Tibial nerve (tissue), 4 donors: ENCODE measurements at regions not wholly inside any gene's neighbourhood (a gene's known extent, or its start where the extent isn't known, plus 50 kb on each side); places are given as distances from the start of the nearest gene placed in this dataset.

Experiments used
- DNase-seq, 2 donors: peaks; one replicate each; pipeline ENCODE4 v3.0.0-alpha.2; 2019; ENCODE audit warnings: low spot score in 2 of 2
- H3K27ac ChIP-seq, 4 donors: fragments of 200-600 bp; sonication (generic) in 3 of 4; one replicate each; pipeline ENCODE4 v1.5.1; 2017 to 2019; ENCODE audit warnings: mild to moderate bottlenecking in 1 of 4
- H3K27me3 ChIP-seq, 2 donors: fragments of 200-600 bp; sonication (generic) in 1 of 2; one replicate each; pipeline versions ENCODE4 v1.5.1 to v1.6.0; 2017 to 2019
- H3K36me3 ChIP-seq, 3 donors: fragments of 200-600 bp; sonication (generic); one replicate each; pipeline ENCODE4 v1.5.1; 2018 to 2019
- H3K4me1 ChIP-seq, 4 donors: fragments of 200-600 bp; sonication (generic) in 3 of 4; one replicate each; pipeline ENCODE4 v1.5.1; 2017 to 2019
- H3K4me3 ChIP-seq, 4 donors: fragments of 200-600 bp; sonication (generic) in 3 of 4; one replicate each; pipeline ENCODE4 v1.5.1; 2017 to 2019; ENCODE audit warnings: mild to moderate bottlenecking in 1 of 4, moderate library complexity in 1 of 4
- H3K9me3 ChIP-seq, 4 donors: fragments of 200-600 bp; sonication (generic) in 3 of 4; one replicate each; pipeline ENCODE4 v1.5.1; 2017 to 2019
- EP300 ChIP-seq, 2 donors: sonication (generic); formaldehyde crosslinking; IDR thresholded peaks; one replicate each; pipeline ENCODE4 v1.6.1; 2017; ENCODE audit warnings: antibody characterized with exemption in 2 of 2, mild to moderate bottlenecking in 1 of 2
- POLR2A ChIP-seq, 2 donors: fragments of 450-650 bp; IDR thresholded peaks; one replicate each; pipeline ENCODE4 v1.6.1; 2017; ENCODE audit warnings: antibody characterized with exemption in 2 of 2, mild to moderate bottlenecking in 2 of 2, moderate library complexity in 2 of 2
- WGBS, 2 donors: methylation state at CpG; one replicate each; pipeline ENCODE4 v1.1.5; 2018; 5-methylcytosine and 5-hydroxymethylcytosine counted together
- TF ChIP-seq, protein P1 (sequence below), 5 experiments: fragments of 200-600 bp in 3 of 5; fragments of 450-650 bp in 2 of 5; sonication (generic) in 3 of 5; IDR thresholded peaks; one replicate each; pipeline ENCODE4 v1.5.1; 2016 to 2019; ENCODE audit warnings: antibody characterized with exemption in 5 of 5, mild to moderate bottlenecking in 3 of 5, moderate library complexity in 2 of 5

DNA sequence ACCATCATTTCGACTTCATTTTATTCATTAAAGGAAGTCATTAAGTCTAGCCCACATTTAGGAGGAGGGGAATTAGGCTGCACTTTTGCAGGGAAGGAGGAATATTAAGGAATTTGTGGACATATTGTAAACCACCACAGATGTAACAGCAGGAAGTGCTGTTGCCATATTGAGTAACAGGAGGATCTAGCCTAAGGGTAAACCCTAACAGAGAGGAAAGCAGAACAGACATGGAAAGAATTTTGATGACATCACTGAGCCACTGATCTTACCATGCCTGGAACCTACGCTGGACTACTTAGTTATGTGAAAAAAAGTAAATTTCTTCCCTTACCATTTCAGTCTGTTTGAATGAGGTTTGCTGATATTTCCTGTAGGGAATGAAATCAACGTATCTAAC is 100.7 kb upstream of the ATF7IP start:
- Histone ChIP-seq H3K27me3 (no peaks in the 10 kb centered on the region), H3K36me3 (no peaks in the 10 kb centered on the region), H3K9me3 (peaks cover 0 to 12% (median 0%) of the 10 kb centered on the region in 4 donors), H3K27ac (no peak overlapping the region), H3K4me3 (no peak overlapping the region), H3K4me1 (peaks cover 0 to 14% (median 7%) of the 10 kb centered on the region in 4 donors)
- TF ChIP-seq, protein P1, sequence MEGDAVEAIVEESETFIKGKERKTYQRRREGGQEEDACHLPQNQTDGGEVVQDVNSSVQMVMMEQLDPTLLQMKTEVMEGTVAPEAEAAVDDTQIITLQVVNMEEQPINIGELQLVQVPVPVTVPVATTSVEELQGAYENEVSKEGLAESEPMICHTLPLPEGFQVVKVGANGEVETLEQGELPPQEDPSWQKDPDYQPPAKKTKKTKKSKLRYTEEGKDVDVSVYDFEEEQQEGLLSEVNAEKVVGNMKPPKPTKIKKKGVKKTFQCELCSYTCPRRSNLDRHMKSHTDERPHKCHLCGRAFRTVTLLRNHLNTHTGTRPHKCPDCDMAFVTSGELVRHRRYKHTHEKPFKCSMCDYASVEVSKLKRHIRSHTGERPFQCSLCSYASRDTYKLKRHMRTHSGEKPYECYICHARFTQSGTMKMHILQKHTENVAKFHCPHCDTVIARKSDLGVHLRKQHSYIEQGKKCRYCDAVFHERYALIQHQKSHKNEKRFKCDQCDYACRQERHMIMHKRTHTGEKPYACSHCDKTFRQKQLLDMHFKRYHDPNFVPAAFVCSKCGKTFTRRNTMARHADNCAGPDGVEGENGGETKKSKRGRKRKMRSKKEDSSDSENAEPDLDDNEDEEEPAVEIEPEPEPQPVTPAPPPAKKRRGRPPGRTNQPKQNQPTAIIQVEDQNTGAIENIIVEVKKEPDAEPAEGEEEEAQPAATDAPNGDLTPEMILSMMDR (IDR thresholded peaks at IDR 0.05), result no peak
- TF ChIP-seq POLR2A (IDR thresholded peaks at IDR 0.05) (no peak), EP300 (IDR thresholded peaks at IDR 0.05) (no peak)
- DNase-seq, result no peak
- WGBS, 2 donors, result 63 to 74% methylated on average over 3 of the region's 3 CpGs

DNA sequence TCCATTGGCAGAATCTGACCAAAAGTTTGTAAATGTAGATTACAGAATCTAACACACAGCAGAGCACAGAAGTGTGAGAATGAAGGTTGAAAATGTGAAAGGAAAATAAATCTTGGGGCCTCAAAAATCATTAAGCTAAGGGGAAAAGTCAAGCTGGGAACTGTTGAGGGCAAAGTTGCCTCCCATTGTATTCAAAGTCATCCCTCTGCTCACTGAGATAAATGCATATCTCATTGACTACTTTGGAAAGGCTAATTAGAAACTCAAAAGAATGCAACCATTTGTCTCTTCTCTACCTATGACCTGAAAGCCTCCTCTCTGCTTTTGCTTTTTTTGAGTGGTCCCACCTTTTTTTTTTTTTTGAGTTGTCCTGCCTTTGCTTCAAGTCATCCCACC is 97.4 kb upstream of the ATF7IP start:
- Histone ChIP-seq H3K4me1 (no peaks in the 10 kb centered on the region), H3K4me3 (no peak overlapping the region), H3K27ac (no peak overlapping the region), H3K27me3 (no peaks in the 10 kb centered on the region), H3K9me3 (peaks cover 0 to 16% (median 0%) of the 10 kb centered on the region in 4 donors), H3K36me3 (no peaks in the 10 kb centered on the region)
- TF ChIP-seq POLR2A (IDR thresholded peaks at IDR 0.05) (no peak), EP300 (IDR thresholded peaks at IDR 0.05) (no peak)
- TF ChIP-seq, protein P1 (IDR thresholded peaks at IDR 0.05), result no peak
- no peak for DNase-seq

DNA sequence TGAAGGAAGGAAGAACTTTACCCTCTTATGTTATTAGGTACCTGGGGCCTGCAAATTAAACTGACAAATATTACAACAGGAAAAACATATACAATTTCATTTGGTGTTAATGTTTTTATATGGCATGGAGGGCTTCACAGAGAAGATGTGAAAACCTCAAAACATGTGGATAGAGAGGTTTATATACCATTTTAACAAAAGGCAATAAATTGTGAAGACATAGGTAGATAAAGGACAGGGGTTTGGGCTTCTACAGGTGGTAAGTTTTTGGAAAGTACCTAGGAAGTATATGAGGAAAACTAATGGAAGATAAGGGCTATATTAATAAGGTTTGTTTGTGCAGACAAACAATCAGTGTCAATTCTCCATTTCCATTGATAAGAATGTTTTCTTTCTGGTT is 95.1 kb upstream of the ATF7IP start:
- no peak for DNase-seq
- Histone ChIP-seq H3K9me3 (peaks cover 0 to 7% (median 0%) of the 10 kb centered on the region in 4 donors), H3K27me3 (no peaks in the 10 kb centered on the region), H3K27ac (no peak overlapping the region), H3K4me1 (no peaks in the 10 kb centered on the region), H3K36me3 (no peaks in the 10 kb centered on the region), H3K4me3 (no peak overlapping the region)
- no peak for TF ChIP-seq EP300 (IDR thresholded peaks at IDR 0.05)
- TF ChIP-seq, protein P1 (IDR thresholded peaks at IDR 0.05), result no peak
- TF ChIP-seq POLR2A (IDR thresholded peaks at IDR 0.05), result no peak

DNA sequence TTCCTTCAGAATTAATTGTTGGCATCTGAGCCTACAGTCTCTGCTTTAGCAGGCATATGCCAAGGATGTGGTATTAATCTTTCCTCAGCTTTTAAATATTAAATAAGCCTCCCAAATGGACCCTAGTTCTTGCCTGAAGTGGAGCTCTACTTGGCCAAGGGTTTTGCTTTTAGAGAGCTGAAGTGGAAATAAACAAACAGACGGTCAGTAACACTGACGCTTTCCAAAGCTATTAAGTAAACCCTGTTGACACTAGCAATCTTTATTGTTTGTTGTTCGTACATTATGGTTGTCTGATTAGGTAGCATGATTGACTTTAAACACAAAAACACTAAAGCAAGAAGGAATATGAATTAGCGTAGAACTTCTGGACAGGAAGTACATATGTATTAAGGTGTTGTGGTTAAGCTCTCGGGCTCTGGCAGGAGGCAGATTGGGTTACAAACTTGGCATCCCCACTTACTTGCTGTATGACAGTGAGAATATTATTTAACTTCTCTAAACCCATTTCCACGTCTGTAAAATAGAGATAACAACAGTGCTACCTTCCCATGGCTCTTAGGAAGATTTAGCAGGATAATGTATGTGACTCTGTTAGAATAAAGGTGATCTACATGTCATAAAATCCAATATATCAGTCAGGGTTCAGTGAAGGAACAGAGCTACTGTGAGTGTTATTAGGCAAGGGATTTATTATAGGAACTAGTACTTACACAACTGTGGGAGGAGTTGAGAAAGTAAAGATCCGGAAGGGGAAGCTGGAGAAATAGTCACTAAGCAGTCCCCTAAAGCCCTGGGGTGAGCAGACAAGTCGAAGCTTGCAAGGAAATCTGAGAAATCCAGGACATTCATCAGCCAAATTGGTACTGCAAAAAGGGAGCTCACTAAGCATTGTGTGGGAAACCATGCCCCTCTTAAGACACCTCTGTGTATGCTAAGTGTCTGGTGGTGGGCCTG is 92.2 kb upstream of the ATF7IP start:
- Histone ChIP-seq H3K27me3 (no peaks in the 10 kb centered on the region), H3K4me3 (no peak overlapping the region), H3K27ac (peak overlapping the region in 2 of 4 donors; percentile 1 to 32), H3K9me3 (peaks cover 0 to 7% (median 0%) of the 10 kb centered on the region in 4 donors), H3K36me3 (no peaks in the 10 kb centered on the region), H3K4me1 (no peaks in the 10 kb centered on the region)
- no peak for DNase-seq
- TF ChIP-seq POLR2A (IDR thresholded peaks at IDR 0.05) (no peak), EP300 (IDR thresholded peaks at IDR 0.05) (peak in 1 of 2 donors; percentile 12)
- 62 to 64% methylated on average over 8 of the region's 8 CpGs for whole genome bisulfite sequencing, 2 donors

DNA sequence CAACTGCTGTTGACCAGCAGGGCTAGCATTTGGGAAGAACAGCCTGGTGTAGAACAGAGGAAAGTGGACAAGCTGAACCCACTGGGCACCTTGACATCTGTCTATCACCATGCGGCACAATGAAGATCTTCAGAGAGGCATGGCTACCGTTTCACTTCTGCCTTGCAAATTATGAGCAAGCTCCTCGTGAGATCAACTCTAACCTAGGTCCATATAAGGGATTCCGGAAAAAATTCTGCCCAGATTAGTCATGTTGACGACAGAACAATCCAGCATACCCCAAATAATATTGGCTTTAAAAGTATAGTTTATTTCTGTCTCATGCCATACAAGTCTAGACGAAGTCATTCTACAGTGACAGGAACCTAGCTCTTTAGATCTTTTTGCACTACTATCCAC is 91.6 kb upstream of the ATF7IP start:
- no peaks in the 10 kb centered on the region for H3K36me3 ChIP-seq
- H3K4me3 ChIP-seq, result no peak overlapping the region
- WGBS, 2 donors, result 85% methylated on average over 6 of the region's 6 CpGs
- H3K4me1 ChIP-seq, result no peaks in the 10 kb centered on the region
- DNase-seq, result no peak
- H3K9me3 ChIP-seq, result peaks cover 0 to 7% (median 0%) of the 10 kb centered on the region in 4 donors
- H3K27ac ChIP-seq, result peak overlapping the region in 1 of 4 donors; percentile 32
- no peak for TF ChIP-seq EP300 (IDR thresholded peaks at IDR 0.05)
- no peaks in the 10 kb centered on the region for H3K27me3 ChIP-seq

DNA sequence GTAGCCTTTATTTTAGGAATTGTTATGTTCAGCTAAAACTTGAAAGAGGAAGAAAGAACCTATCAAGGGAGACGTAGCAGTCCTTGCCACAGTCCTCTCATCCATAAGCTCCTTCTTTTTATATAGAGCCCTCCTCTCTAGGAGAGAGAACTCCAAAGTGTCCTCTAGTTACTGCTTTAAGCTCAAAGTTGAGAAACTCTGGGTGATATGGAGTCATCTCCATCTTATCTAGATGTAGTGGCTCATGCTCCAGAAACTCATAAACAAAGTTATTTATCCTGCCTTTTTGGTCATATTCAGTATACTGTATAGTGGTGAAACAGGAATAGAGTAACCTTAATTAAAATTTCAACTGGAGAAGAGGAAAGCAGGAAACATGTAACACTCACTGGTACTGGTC is 90.4 kb upstream of the ATF7IP start:
- WGBS, 2 donors, result 38 to 94% methylated on average over 1 of the region's 1 CpG
- no peak for DNase-seq
- Histone ChIP-seq H3K36me3 (no peaks in the 10 kb centered on the region), H3K4me1 (no peaks in the 10 kb centered on the region), H3K4me3 (no peak overlapping the region), H3K9me3 (peaks cover 0 to 7% (median 0%) of the 10 kb centered on the region in 4 donors), H3K27ac (no peak overlapping the region), H3K27me3 (no peaks in the 10 kb centered on the region)
- TF ChIP-seq EP300 (IDR thresholded peaks at IDR 0.05), result no peak
- TF ChIP-seq, protein P1 (IDR thresholded peaks at IDR 0.05), result no peak
- no peak for TF ChIP-seq POLR2A (IDR thresholded peaks at IDR 0.05)
